ENCODE measurements at regions not wholly inside any gene's neighbourhood (a gene's known extent, or its start where the extent isn't known, plus 50 kb on each side); places are given as distances from the start of the nearest gene placed in this dataset.

DNA sequence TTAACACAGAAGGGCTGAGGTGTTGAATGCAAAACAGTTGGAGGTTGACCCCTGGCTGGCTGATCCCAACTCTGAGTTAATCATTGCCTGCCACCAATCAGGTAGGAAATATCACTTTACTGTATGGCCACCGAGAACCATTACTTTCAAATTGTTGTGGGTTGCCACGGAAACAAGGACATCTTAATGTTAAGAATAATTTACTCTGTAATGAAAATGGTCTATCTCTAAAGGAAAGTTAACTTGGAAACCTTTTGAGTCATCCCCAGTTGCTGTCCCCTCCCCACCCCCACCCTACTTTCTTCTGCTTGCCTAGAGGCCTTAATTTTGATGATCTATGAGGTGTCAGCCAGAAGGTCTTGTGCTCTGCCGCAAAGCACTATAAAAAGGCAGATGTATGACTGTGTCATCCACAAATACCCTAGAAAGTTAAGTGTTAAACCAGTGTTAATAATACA is 78.7 kb upstream of the SNRK start:
- no peaks in the 10 kb centered on the region for H4K20me1 ChIP-seq (ENCODE audit: insufficient read depth, low read length)
- H3K36me3 ChIP-seq (replicated peaks; ENCODE audit: low read depth, low read length), result no peaks in the 10 kb centered on the region
- H3K4me2 ChIP-seq (ENCODE audit: low read length), result no peak overlapping the region
- H3K27me3 ChIP-seq (ENCODE audit: low read depth, low read length), result 0 out of 2 replicates have a peak, but pooled peaks cover 3% of the 10 kb centered on the region
- no peak overlapping the region for H2AFZ ChIP-seq (ENCODE audit: low read depth, low read length)
- no peaks in the 10 kb centered on the region for H3K9me3 ChIP-seq (ENCODE audit: insufficient read depth, low read length)
- no peak overlapping the region for H3K9ac ChIP-seq (ENCODE audit: low read length)
- H3K27ac ChIP-seq (ENCODE audit: low read length), result no peak overlapping the region
- no peaks in the 10 kb centered on the region for H3K79me2 ChIP-seq (ENCODE audit: low read length)
- TF ChIP-seq EZH2phosphoT487 (IDR thresholded peaks at IDR 0.05; ENCODE audit: low read depth), result no peak
- TF ChIP-seq, protein P1, sequence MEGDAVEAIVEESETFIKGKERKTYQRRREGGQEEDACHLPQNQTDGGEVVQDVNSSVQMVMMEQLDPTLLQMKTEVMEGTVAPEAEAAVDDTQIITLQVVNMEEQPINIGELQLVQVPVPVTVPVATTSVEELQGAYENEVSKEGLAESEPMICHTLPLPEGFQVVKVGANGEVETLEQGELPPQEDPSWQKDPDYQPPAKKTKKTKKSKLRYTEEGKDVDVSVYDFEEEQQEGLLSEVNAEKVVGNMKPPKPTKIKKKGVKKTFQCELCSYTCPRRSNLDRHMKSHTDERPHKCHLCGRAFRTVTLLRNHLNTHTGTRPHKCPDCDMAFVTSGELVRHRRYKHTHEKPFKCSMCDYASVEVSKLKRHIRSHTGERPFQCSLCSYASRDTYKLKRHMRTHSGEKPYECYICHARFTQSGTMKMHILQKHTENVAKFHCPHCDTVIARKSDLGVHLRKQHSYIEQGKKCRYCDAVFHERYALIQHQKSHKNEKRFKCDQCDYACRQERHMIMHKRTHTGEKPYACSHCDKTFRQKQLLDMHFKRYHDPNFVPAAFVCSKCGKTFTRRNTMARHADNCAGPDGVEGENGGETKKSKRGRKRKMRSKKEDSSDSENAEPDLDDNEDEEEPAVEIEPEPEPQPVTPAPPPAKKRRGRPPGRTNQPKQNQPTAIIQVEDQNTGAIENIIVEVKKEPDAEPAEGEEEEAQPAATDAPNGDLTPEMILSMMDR (IDR thresholded peaks at IDR 0.05; ENCODE audit: low read depth, low read length), result no peak
- no peaks in the 10 kb centered on the region for H3K4me1 ChIP-seq (ENCODE audit: low read length)
- H3K4me3 ChIP-seq (ENCODE audit: low read length), result no peak overlapping the region

DNA sequence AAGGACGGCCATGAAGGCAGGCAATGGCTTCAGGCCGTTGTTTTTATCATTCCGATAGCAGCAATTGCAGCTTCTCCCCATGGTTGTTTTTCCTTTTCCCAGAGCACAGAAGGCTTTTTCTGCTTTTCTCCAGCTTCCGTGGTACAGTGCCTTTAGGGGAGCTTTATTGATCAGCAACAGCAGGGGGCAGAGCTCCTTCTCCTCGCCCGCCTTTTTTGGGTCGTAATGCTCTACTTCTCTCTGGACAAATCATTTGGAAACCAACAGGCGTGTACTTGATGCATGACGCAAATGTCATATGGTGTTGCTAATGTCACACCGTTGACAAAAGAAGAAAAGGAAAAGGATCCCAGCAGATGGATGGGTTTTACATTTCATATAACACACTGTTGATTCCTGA is 79.7 kb upstream of the SNRK start:
- no peak overlapping the region for H3K4me3 ChIP-seq (ENCODE audit: low read length)
- no peaks in the 10 kb centered on the region for H3K36me3 ChIP-seq (replicated peaks; ENCODE audit: low read depth, low read length)
- H4K20me1 ChIP-seq (ENCODE audit: insufficient read depth, low read length), result no peaks in the 10 kb centered on the region
- H3K9me3 ChIP-seq (ENCODE audit: insufficient read depth, low read length), result no peaks in the 10 kb centered on the region
- H3K27me3 ChIP-seq (ENCODE audit: low read depth, low read length), result peaks cover 11% of the 10 kb centered on the region; the same call in 1 of the 2 replicates
- no peaks in the 10 kb centered on the region for H3K4me1 ChIP-seq (ENCODE audit: low read length)
- TF ChIP-seq, protein P1 (IDR thresholded peaks at IDR 0.05; ENCODE audit: low read depth, low read length), result 0 out of 2 replicates have a peak, but pooled peaks have one; percentile 9
- TF ChIP-seq EZH2phosphoT487 (IDR thresholded peaks at IDR 0.05; ENCODE audit: low read depth), result no peak
- H3K9ac ChIP-seq (ENCODE audit: low read length), result no peak overlapping the region
- no peak overlapping the region for H3K27ac ChIP-seq (ENCODE audit: low read length)
- H3K4me2 ChIP-seq (ENCODE audit: low read length), result no peak overlapping the region
- H3K79me2 ChIP-seq (ENCODE audit: low read length), result no peaks in the 10 kb centered on the region
- H2AFZ ChIP-seq (ENCODE audit: low read depth, low read length), result no peak overlapping the region

DNA sequence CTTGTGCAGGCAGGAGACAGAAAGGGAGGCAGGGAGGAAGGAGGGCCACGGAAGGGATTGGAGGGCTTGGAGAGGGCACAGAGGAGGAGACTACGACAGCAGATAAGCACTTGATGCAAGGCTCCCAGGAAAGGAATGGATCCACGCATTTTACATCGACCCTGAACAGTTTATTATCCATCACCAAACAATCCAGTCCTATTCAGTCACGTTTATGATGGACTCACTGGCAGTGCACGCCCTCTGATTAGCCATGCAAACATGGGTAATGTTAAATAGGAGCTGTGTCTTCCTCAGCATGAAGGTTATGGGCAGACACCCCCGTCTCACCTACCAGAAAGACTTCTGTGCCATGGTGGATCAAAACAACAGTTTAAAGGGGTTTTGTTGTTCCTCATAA is 80.2 kb upstream of the SNRK start:
- H3K9me3 ChIP-seq (ENCODE audit: insufficient read depth, low read length), result no peaks in the 10 kb centered on the region
- H2AFZ ChIP-seq (ENCODE audit: low read depth, low read length), result no peak overlapping the region
- no peak overlapping the region for H3K4me3 ChIP-seq (ENCODE audit: low read length)
- H3K79me2 ChIP-seq (ENCODE audit: low read length), result no peaks in the 10 kb centered on the region
- no peaks in the 10 kb centered on the region for H4K20me1 ChIP-seq (ENCODE audit: insufficient read depth, low read length)
- H3K27ac ChIP-seq (ENCODE audit: low read length), result no peak overlapping the region
- H3K4me1 ChIP-seq (ENCODE audit: low read length), result 0 out of 2 replicates have a peak, but pooled peaks cover 3% of the 10 kb centered on the region
- H3K9ac ChIP-seq (ENCODE audit: low read length), result no peak overlapping the region
- TF ChIP-seq, protein P1 (IDR thresholded peaks at IDR 0.05; ENCODE audit: low read depth, low read length), result no peak
- no peak for TF ChIP-seq EZH2phosphoT487 (IDR thresholded peaks at IDR 0.05; ENCODE audit: low read depth)
- H3K4me2 ChIP-seq (ENCODE audit: low read length), result no peak overlapping the region
- peaks cover 12% of the 10 kb centered on the region; the same call in 1 of the 2 replicates for H3K27me3 ChIP-seq (ENCODE audit: low read depth, low read length)
- H3K36me3 ChIP-seq (replicated peaks; ENCODE audit: low read depth, low read length), result no peaks in the 10 kb centered on the region

DNA sequence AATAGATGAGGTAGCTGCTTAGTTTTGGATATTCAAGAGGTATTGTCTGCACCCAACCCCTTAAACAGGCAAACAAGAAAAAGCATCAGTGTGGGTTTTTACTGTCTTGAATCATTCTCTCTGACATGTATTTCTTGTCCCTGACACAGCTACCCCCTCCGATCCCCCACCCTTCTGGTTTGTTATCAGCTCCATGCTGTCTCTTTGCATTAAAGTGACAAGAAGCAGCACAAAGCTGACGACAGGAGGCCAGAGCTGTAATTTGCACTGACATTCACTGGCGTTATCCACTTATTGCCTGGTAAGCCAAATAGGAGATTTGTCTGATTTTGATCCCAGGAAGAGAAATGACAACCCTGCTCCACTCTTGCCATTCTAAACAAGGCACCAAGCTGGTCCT is 83.3 kb upstream of the SNRK start:
- Histone ChIP-seq H3K4me1 (ENCODE audit: low read length) (0 out of 2 replicates have a peak, but pooled peaks cover 3% of the 10 kb centered on the region), H4K20me1 (ENCODE audit: insufficient read depth, low read length) (no peaks in the 10 kb centered on the region), H3K27me3 (ENCODE audit: low read depth, low read length) (peaks cover 35% of the 10 kb centered on the region), H3K4me3 (ENCODE audit: low read length) (no peak overlapping the region), H3K79me2 (ENCODE audit: low read length) (no peaks in the 10 kb centered on the region), H3K9ac (ENCODE audit: low read length) (no peak overlapping the region), H3K36me3 (replicated peaks; ENCODE audit: low read depth, low read length) (no peaks in the 10 kb centered on the region), H3K9me3 (ENCODE audit: insufficient read depth, low read length) (0 out of 2 replicates have a peak, but pooled peaks cover 3% of the 10 kb centered on the region), H3K27ac (ENCODE audit: low read length) (no peak overlapping the region), H2AFZ (ENCODE audit: low read depth, low read length) (no peak overlapping the region), H3K4me2 (ENCODE audit: low read length) (no peak overlapping the region)
- no peak for TF ChIP-seq EZH2phosphoT487 (IDR thresholded peaks at IDR 0.05; ENCODE audit: low read depth)
- TF ChIP-seq, protein P1 (IDR thresholded peaks at IDR 0.05; ENCODE audit: low read depth, low read length), result no peak

Data from OCI-LY3 (cell line).